Left lung (tissue), 4 donors: ENCODE measurements at regions not wholly inside any gene's neighbourhood (a gene's known extent, or its start where the extent isn't known, plus 50 kb on each side); places are given as distances from the start of the nearest gene placed in this dataset.

Experiments used
- ATAC-seq: fragments of 200-7000 bp; cut with Tn5 transposase; one replicate; pipeline ENCODE4 v1.9.1; 2020; ENCODE audit warnings: moderate library complexity
- DNase-seq, 4 donors: peaks; one replicate each; pipeline ENCODE4 v3.0.0-alpha.2; 2013 to 2020
- H3K27ac ChIP-seq, 2 donors: fragments of 200-600 bp; sonication (generic) in 1 of 2; one replicate each; pipeline versions ENCODE4 v1.5.0 to v1.8.0; 2020 to 2021
- H3K27me3 ChIP-seq, 2 donors: fragments of 200-600 bp; sonication (generic) in 1 of 2; one replicate each; pipeline versions ENCODE4 v1.5.0 to v1.8.0; 2020 to 2021
- H3K36me3 ChIP-seq, 2 donors: fragments of 200-600 bp; sonication (generic) in 1 of 2; one replicate each; pipeline versions ENCODE4 v1.5.0 to v1.8.0; 2020 to 2021
- H3K4me1 ChIP-seq, 2 donors: fragments of 200-600 bp; one replicate each; pipeline ENCODE4 v1.8.0; 2021
- H3K4me3 ChIP-seq, 2 donors: fragments of 200-600 bp; sonication (generic) in 1 of 2; one replicate each; pipeline versions ENCODE4 v1.5.0 to v1.8.0; 2020 to 2021; ENCODE audit warnings: mild to moderate bottlenecking in 1 of 2
- H3K9me3 ChIP-seq, 2 donors: fragments of 200-600 bp; sonication (generic) in 1 of 2; one replicate each; pipeline versions ENCODE4 v1.5.0 to v1.8.0; 2020 to 2021
- intact Hi-C, 2 donors: fragments of 100-400 bp; cut with DNase I; formaldehyde crosslinking; loops; one replicate each; pipeline versions ENCODE4 v1.11.2 to v1.14.2; 2022
- TF ChIP-seq, protein P1 (sequence below), 2 donors: fragments of 200-600 bp; sonication (generic) in 1 of 2; IDR thresholded peaks; one replicate each; pipeline versions ENCODE4 v1.5.0 to v1.8.0; 2021; ENCODE audit warnings: antibody characterized with exemption in 2 of 2
- donor health status: DM: no; HTN: yes; CAD: no.
- donor health status: DM: no; HTN: no; CAD: no.

DNA sequence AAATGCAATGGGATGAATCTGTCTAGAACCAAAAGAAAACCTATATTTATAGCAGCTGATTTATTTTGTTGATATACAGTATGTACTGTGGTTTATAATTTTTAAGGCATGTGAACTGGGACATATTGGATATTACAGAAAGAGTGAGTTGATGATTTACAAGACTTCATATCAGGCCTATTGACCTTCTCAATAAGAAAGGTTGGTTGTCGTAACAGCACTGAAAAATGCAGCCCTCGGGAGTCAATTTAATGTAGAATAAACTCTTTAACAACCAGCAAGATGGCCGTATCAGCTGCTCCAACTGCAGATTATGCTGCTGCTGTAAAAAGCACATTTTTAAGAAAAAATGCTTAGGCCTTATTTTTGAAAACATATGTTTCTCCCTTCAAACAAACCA, 407.3 kb downstream of the GXYLT1 start:
- no peak overlapping the region for H3K27ac ChIP-seq
- no peak overlapping the region for H3K4me3 ChIP-seq
- TF ChIP-seq, protein P1, sequence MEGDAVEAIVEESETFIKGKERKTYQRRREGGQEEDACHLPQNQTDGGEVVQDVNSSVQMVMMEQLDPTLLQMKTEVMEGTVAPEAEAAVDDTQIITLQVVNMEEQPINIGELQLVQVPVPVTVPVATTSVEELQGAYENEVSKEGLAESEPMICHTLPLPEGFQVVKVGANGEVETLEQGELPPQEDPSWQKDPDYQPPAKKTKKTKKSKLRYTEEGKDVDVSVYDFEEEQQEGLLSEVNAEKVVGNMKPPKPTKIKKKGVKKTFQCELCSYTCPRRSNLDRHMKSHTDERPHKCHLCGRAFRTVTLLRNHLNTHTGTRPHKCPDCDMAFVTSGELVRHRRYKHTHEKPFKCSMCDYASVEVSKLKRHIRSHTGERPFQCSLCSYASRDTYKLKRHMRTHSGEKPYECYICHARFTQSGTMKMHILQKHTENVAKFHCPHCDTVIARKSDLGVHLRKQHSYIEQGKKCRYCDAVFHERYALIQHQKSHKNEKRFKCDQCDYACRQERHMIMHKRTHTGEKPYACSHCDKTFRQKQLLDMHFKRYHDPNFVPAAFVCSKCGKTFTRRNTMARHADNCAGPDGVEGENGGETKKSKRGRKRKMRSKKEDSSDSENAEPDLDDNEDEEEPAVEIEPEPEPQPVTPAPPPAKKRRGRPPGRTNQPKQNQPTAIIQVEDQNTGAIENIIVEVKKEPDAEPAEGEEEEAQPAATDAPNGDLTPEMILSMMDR (IDR thresholded peaks at IDR 0.05), result no peak
- H3K27me3 ChIP-seq, result no peaks in the 10 kb centered on the region
- no peaks in the 10 kb centered on the region for H3K36me3 ChIP-seq
- intact Hi-C loops, result no loop called here
- ATAC-seq, result no peak
- no peaks in the 10 kb centered on the region for H3K9me3 ChIP-seq
- DNase-seq, result no peak
- H3K4me1 ChIP-seq, result no peaks in the 10 kb centered on the region

DNA sequence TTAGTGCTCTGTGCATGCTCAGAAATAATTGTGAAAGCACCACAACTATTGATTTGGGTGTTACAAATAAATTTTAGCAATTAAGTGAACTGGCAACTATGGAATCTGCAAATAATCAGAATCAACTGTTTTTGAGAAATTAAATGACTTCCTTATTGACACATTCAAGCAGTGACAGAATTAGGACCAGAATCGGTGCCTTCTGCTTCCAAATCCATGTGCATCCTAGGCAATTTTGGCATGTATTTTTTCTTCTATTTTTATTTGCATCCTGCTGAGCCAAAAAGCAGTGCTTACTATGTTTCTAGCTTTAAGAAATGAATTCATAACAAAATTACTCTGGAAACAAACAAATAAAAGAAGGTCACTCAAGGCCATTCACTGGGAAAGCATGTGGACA, 408.2 kb downstream of the GXYLT1 start:
- H3K27me3 ChIP-seq, result no peaks in the 10 kb centered on the region
- TF ChIP-seq, protein P1 (IDR thresholded peaks at IDR 0.05), result no peak
- no peaks in the 10 kb centered on the region for H3K36me3 ChIP-seq
- intact Hi-C loops, result no loop called here
- no peaks in the 10 kb centered on the region for H3K9me3 ChIP-seq
- H3K4me1 ChIP-seq, result no peaks in the 10 kb centered on the region
- no peak for DNase-seq
- H3K4me3 ChIP-seq, result no peak overlapping the region
- no peak for ATAC-seq
- H3K27ac ChIP-seq, result no peak overlapping the region

DNA sequence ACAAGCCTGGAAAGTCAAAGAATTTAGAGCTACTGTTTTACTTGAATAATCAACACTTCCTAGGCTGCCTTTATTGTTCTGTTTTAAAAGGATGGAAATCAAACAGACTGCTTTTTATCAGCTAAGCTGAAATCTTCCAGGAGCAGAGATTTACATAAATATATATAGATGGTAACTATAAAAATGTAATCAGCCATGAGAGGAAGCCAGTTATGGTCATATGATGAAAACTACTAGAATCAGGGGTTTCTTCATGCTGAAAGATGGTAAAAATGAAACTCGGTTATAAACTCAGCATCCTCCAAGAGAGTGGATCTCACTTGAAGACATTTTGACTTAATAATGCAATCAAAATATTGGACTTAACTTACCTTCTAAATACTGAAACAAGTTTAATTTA, 413.0 kb downstream of the GXYLT1 start:
- Histone ChIP-seq H3K27ac (no peak overlapping the region), H3K4me1 (no peaks in the 10 kb centered on the region), H3K27me3 (no peaks in the 10 kb centered on the region), H3K4me3 (no peak overlapping the region), H3K9me3 (no peaks in the 10 kb centered on the region), H3K36me3 (no peaks in the 10 kb centered on the region)
- no peak for DNase-seq
- no peak for ATAC-seq
- intact Hi-C loops, result no loop called here
- TF ChIP-seq, protein P1 (IDR thresholded peaks at IDR 0.05), result no peak

DNA sequence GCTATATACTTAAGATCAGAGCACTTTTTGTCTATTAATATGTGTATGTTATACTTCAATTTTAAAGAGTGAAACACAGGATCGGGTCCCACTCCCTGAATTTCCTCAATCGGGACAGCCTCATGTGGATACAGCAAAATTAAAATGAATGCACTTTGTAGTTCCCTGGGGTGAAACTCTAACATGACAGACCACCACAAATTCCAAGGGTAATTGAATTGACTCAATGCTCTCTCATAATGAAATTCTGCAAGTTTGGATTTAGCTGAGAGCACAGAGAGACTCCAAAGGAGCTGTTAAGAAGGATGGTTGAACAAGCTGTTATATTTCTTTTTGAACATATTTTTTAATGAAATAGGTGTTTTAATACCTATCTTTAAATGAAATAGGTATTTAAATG, 413.6 kb downstream of the GXYLT1 start:
- Histone ChIP-seq H3K27ac (no peak overlapping the region), H3K9me3 (no peaks in the 10 kb centered on the region), H3K4me1 (no peaks in the 10 kb centered on the region), H3K4me3 (no peak overlapping the region), H3K36me3 (no peaks in the 10 kb centered on the region), H3K27me3 (no peaks in the 10 kb centered on the region)
- TF ChIP-seq, protein P1 (IDR thresholded peaks at IDR 0.05), result no peak
- intact Hi-C loops, result no loop called here
- DNase-seq (no peak), ATAC-seq (no peak)

DNA sequence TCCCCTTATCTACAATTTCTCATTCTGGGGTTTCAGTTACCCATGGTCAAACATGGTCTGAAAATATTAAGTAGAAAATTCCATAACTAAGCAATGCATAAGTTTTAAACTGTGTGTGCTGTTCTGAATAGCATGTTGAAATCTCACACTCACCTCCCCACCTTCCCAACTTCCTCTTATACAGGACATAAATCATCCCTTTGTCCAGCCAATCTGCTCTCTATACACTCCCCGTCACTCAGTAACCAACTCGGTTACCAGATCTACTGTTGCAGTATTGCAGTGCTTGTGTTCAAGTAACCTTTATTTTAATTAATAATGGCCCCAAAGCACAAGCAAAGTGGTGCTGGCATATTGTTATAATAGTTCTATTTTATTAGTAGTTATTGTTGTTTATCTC, 420.5 kb downstream of the GXYLT1 start:
- TF ChIP-seq, protein P1 (IDR thresholded peaks at IDR 0.05), result no peak
- Histone ChIP-seq H3K9me3 (no peaks in the 10 kb centered on the region), H3K27ac (no peak overlapping the region), H3K36me3 (no peaks in the 10 kb centered on the region), H3K4me3 (no peak overlapping the region), H3K27me3 (no peaks in the 10 kb centered on the region), H3K4me1 (no peaks in the 10 kb centered on the region)
- DNase-seq (no peak), ATAC-seq (no peak)
- intact Hi-C loops, result no loop called here
